ENCODE measurements at regions not wholly inside any gene's neighbourhood (a gene's known extent, or its start where the extent isn't known, plus 50 kb on each side); places are given as distances from the start of the nearest gene placed in this dataset.

GRCh38 chr10:107520348-107520747 lies 355.8 kb upstream of the SORCS1 start:
- TF ChIP-seq CTCF (IDR thresholded peaks at IDR 0.05; ENCODE audit: poor library complexity) (no peak), EZH2 (IDR thresholded peaks at IDR 0.05; ENCODE audit: borderline replicate concordance) (no peak)
